GM12875 (cell line): ENCODE measurements at regions not wholly inside any gene's neighbourhood (a gene's known extent, or its start where the extent isn't known, plus 50 kb on each side); places are given as distances from the start of the nearest gene placed in this dataset.

Experiments
- H3K4me3 ChIP-seq: one replicate; pipeline ENCODE4 v1.5.1; 2011; ENCODE audit warnings: low read depth, low read length, control low read depth
- CTCF ChIP-seq: IDR thresholded peaks from 2 replicates; pipeline ENCODE4 v1.5.1; 2011; ENCODE audit warnings: low read depth, mild to moderate bottlenecking, control low read depth, inconsistent platforms, low read length, moderate library complexity, borderline replicate concordance; ENCODE audit not compliant: insufficient read depth

GRCh38 chr2:84373391-84373790 is 85.7 kb downstream of the SUCLG1 start:
- no peak overlapping the region for H3K4me3 ChIP-seq
- TF ChIP-seq CTCF, result no peak

GRCh38 chr2:84362541-84362940 is 96.5 kb downstream of the SUCLG1 start:
- no peak overlapping the region for H3K4me3 ChIP-seq
- TF ChIP-seq CTCF, result no peak

GRCh38 chr2:84338069-84338468 is 121.0 kb downstream of the SUCLG1 start:
- H3K4me3 ChIP-seq, result no peak overlapping the region

GRCh38 chr2:84327645-84328249 is 131.3 kb downstream of the SUCLG1 start:
- no peak overlapping the region for H3K4me3 ChIP-seq
- no peak for TF ChIP-seq CTCF

More at GRCh38 chr2:84338069-84338468, 121.0 kb downstream of the SUCLG1 start:
- no peak for TF ChIP-seq CTCF

GRCh38 chr2:84326831-84327432 is 132.1 kb downstream of the SUCLG1 start:
- H3K4me3 ChIP-seq, result no peak overlapping the region
- no peak for TF ChIP-seq CTCF

GRCh38 chr2:84323890-84324289 is 135.2 kb downstream of the SUCLG1 start:
- no peak overlapping the region for H3K4me3 ChIP-seq
- no peak for TF ChIP-seq CTCF

- TF ChIP-seq CTCF, result no peak
- H3K4me3 ChIP-seq, result no peak overlapping the region
Observed at GRCh38 chr2:84320940-84321339, 138.1 kb downstream of the SUCLG1 start.
